Cardiac muscle cell (in vitro differentiated cells and primary cell): ENCODE measurements at regions not wholly inside any gene's neighbourhood (a gene's known extent, or its start where the extent isn't known, plus 50 kb on each side); places are given as distances from the start of the nearest gene placed in this dataset.
"Not testable (repeated sequence)": the region's sequence is repeated elsewhere in the genome, so short reads cannot be mapped to it uniquely, and the experiment has no call there.

ENCODE experiments used
- DNase-seq, 2 donors: peaks; one replicate each; pipeline versions ENCODE4 v3.0.0 to v3.0.0-alpha.2; 2010 to 2017; ENCODE audit warnings: low read depth in 1 of 2, low spot score in 1 of 2
- H3K27ac ChIP-seq: fragments of 200-600 bp; sonication (generic); 2 replicates; pipeline ENCODE4 v1.5.1; 2016
- H3K27me3 ChIP-seq: fragments of 200-600 bp; sonication (generic); 2 replicates; pipeline ENCODE4 v1.6.0; 2016; ENCODE audit warnings: control low read depth
- H3K36me3 ChIP-seq: fragments of 200-600 bp; sonication (generic); 2 replicates; pipeline ENCODE4 v1.5.1; 2016; ENCODE audit warnings: control low read depth
- H3K4me1 ChIP-seq: fragments of 200-600 bp; sonication (generic); 2 replicates; pipeline ENCODE4 v1.8.1; 2017; ENCODE audit warnings: low read depth, mild to moderate bottlenecking, mixed run types
- H3K4me3 ChIP-seq: fragments of 200-600 bp; sonication (generic); 2 replicates; pipeline ENCODE4 v1.5.1; 2016; ENCODE audit warnings: mild to moderate bottlenecking
- H3K9me3 ChIP-seq: fragments of 200-600 bp; sonication (generic); 2 replicates; pipeline ENCODE4 v1.5.1; 2017; ENCODE audit warnings: low read depth, mild to moderate bottlenecking, control low read depth
- CTCF ChIP-seq: IDR thresholded peaks from 2 replicates; pipeline ENCODE4 v1.5.1; 2012; ENCODE audit warnings: low read depth, mild to moderate bottlenecking, low read length

- no peaks in the 10 kb centered on the region for H3K9me3 ChIP-seq
- no peaks in the 10 kb centered on the region for H3K27me3 ChIP-seq
- no peak overlapping the region for H3K4me3 ChIP-seq
- TF ChIP-seq CTCF: no peak
- H3K4me1 ChIP-seq: peaks cover 8% of the 10 kb centered on the region
- peak overlapping the region; percentile 42 for H3K27ac ChIP-seq
- DNase-seq: no peak
- H3K36me3 ChIP-seq: no peaks in the 10 kb centered on the region
Observed at GRCh38 chr15:50857763-50858162, 50.7 kb upstream of the AP4E1 start.

GRCh38 chr15:50854601-50855490 lies 53.6 kb upstream of the AP4E1 start:
- Histone ChIP-seq H3K4me3 (no peak overlapping the region), H3K27me3 (no peaks in the 10 kb centered on the region), H3K4me1 (peaks cover 8% of the 10 kb centered on the region), H3K36me3 (no peaks in the 10 kb centered on the region), H3K27ac (no peak overlapping the region), H3K9me3 (no peaks in the 10 kb centered on the region)
- no peak for TF ChIP-seq CTCF
- no peak for DNase-seq

GRCh38 chr15:50850003-50850402 lies 58.5 kb upstream of the AP4E1 start:
- no peak overlapping the region for H3K27ac ChIP-seq
- no peak for TF ChIP-seq CTCF

GRCh38 chr15:50848349-50848748 lies 60.1 kb upstream of the AP4E1 start:
- Histone ChIP-seq H3K9me3 (no peaks in the 10 kb centered on the region), H3K36me3 (no peaks in the 10 kb centered on the region), H3K4me1 (no peaks in the 10 kb centered on the region), H3K4me3 (no peak overlapping the region), H3K27ac (no peak overlapping the region), H3K27me3 (no peaks in the 10 kb centered on the region)
- TF ChIP-seq CTCF: no peak
- no peak for DNase-seq

More at GRCh38 chr15:50850003-50850402, 58.5 kb upstream of the AP4E1 start:
- Histone ChIP-seq H3K4me3 (no peak overlapping the region), H3K4me1 (no peaks in the 10 kb centered on the region), H3K27me3 (no peaks in the 10 kb centered on the region), H3K36me3 (no peaks in the 10 kb centered on the region), H3K9me3 (no peaks in the 10 kb centered on the region)
- DNase-seq: no peak

GRCh38 chr15:50845181-50845580 lies 63.3 kb upstream of the AP4E1 start:
- H3K36me3 ChIP-seq, H3K4me1 ChIP-seq, DNase-seq, H3K27me3 ChIP-seq, H3K27ac ChIP-seq, H3K9me3 ChIP-seq, H3K4me3 ChIP-seq: not testable (repeated sequence)

GRCh38 chr15:50840520-50840919 lies 68.0 kb upstream of the AP4E1 start:
- no peak for DNase-seq
- no peak overlapping the region for H3K27ac ChIP-seq
- no peaks in the 10 kb centered on the region for H3K36me3 ChIP-seq
- H3K9me3 ChIP-seq: no peaks in the 10 kb centered on the region
- H3K27me3 ChIP-seq: no peaks in the 10 kb centered on the region
- no peak for TF ChIP-seq CTCF
- no peaks in the 10 kb centered on the region for H3K4me1 ChIP-seq
- H3K4me3 ChIP-seq: no peak overlapping the region
